ENCODE measurements at regions not wholly inside any gene's neighbourhood (a gene's known extent, or its start where the extent isn't known, plus 50 kb on each side); places are given as distances from the start of the nearest gene placed in this dataset.
"Not testable (repeated sequence)": the region's sequence is repeated elsewhere in the genome, so short reads cannot be mapped to it uniquely, and the experiment has no call there.

- H3K4me3 ChIP-seq (replicated peaks; ENCODE audit: low read depth, low read length), result no peak overlapping the region
- TF ChIP-seq CTCF (IDR thresholded peaks at IDR 0.05; ENCODE audit: low read depth, low read length, missing control alignments), result no peak
- no peak for DNase-seq (ENCODE audit: extremely low read depth, low read depth)
These were observed 90.4 kb downstream of the TMEM121 start for GRCh38 chr14:105616802-105617192.

GRCh38 chr14:105617201-105617777, 90.9 kb downstream of the TMEM121 start:
- DNase-seq (ENCODE audit: extremely low read depth, low read depth), result no peak
- TF ChIP-seq CTCF (IDR thresholded peaks at IDR 0.05; ENCODE audit: low read depth, low read length, missing control alignments), result no peak
- no peak overlapping the region for H3K4me3 ChIP-seq (replicated peaks; ENCODE audit: low read depth, low read length)

- not testable (repeated sequence) for DNase-seq (ENCODE audit: extremely low read depth, low read depth); H3K4me3 ChIP-seq (replicated peaks; ENCODE audit: low read depth, low read length)
These were observed 91.4 kb downstream of the TMEM121 start for GRCh38 chr14:105617805-105618204.

GRCh38 chr14:105619324-105619723, 92.9 kb downstream of the TMEM121 start:
- not testable (repeated sequence) for H3K4me3 ChIP-seq (replicated peaks; ENCODE audit: low read depth, low read length); DNase-seq (ENCODE audit: extremely low read depth, low read depth)

GRCh38 chr14:105620178-105620864, 93.9 kb downstream of the TMEM121 start:
- not testable (repeated sequence) for DNase-seq (ENCODE audit: extremely low read depth, low read depth); H3K4me3 ChIP-seq (replicated peaks; ENCODE audit: low read depth, low read length)

GRCh38 chr14:105620865-105621471, 94.6 kb downstream of the TMEM121 start:
- not testable (repeated sequence) for H3K4me3 ChIP-seq (replicated peaks; ENCODE audit: low read depth, low read length); DNase-seq (ENCODE audit: extremely low read depth, low read depth)

- not testable (repeated sequence) for H3K4me3 ChIP-seq (replicated peaks; ENCODE audit: low read depth, low read length); DNase-seq (ENCODE audit: extremely low read depth, low read depth)
These were observed 95.3 kb downstream of the TMEM121 start for GRCh38 chr14:105621479-105622328.

- no peak for DNase-seq (ENCODE audit: extremely low read depth, low read depth)
- no peak for TF ChIP-seq CTCF (IDR thresholded peaks at IDR 0.05; ENCODE audit: low read depth, low read length, missing control alignments)
- no peak overlapping the region for H3K4me3 ChIP-seq (replicated peaks; ENCODE audit: low read depth, low read length)
These were observed 96.1 kb downstream of the TMEM121 start for GRCh38 chr14:105622329-105622955.

GRCh38 chr14:105623178-105623577, 96.8 kb downstream of the TMEM121 start:
- not testable (repeated sequence) for DNase-seq (ENCODE audit: extremely low read depth, low read depth); H3K4me3 ChIP-seq (replicated peaks; ENCODE audit: low read depth, low read length)

GRCh38 chr14:105624346-105624745, 98.0 kb downstream of the TMEM121 start:
- DNase-seq (ENCODE audit: extremely low read depth, low read depth); H3K4me3 ChIP-seq (replicated peaks; ENCODE audit: low read depth, low read length): not testable (repeated sequence)

GRCh38 chr14:105624749-105625434, 98.5 kb downstream of the TMEM121 start:
- H3K4me3 ChIP-seq (replicated peaks; ENCODE audit: low read depth, low read length); DNase-seq (ENCODE audit: extremely low read depth, low read depth): not testable (repeated sequence)

- not testable (repeated sequence) for DNase-seq (ENCODE audit: extremely low read depth, low read depth); H3K4me3 ChIP-seq (replicated peaks; ENCODE audit: low read depth, low read length)
These were observed 99.1 kb downstream of the TMEM121 start for GRCh38 chr14:105625448-105625847.

- not testable (repeated sequence) for H3K4me3 ChIP-seq (replicated peaks; ENCODE audit: low read depth, low read length); DNase-seq (ENCODE audit: extremely low read depth, low read depth)
These were observed 99.7 kb downstream of the TMEM121 start for GRCh38 chr14:105626111-105626510.

All from HFF-Myc (cell line).